ENCODE measurements at regions not wholly inside any gene's neighbourhood (a gene's known extent, or its start where the extent isn't known, plus 50 kb on each side); places are given as distances from the start of the nearest gene placed in this dataset.

GRCh38 chr5:12625667-12626263 lies 721.5 kb upstream of the CTNND2 start:
- Histone ChIP-seq H3K4me3 (no peak overlapping the region), H3K27me3 (no peaks in the 10 kb centered on the region), H3K36me3 (no peaks in the 10 kb centered on the region), H3K4me1 (no peaks in the 10 kb centered on the region), H3K27ac (replicated peaks in 1 of 4) (no peak overlapping the region), H3K9me3 (peaks cover 0 to 9% (median 0%) of the 10 kb centered on the region in 4 donors)
- no peak for TF ChIP-seq POLR2AphosphoS5 (IDR thresholded peaks at IDR 0.05)
- TF ChIP-seq POLR2A (IDR thresholded peaks at IDR 0.05; ENCODE audit: low read depth), result no peak
- TF ChIP-seq CTCF (IDR thresholded peaks at IDR 0.05), result no peak
- TF ChIP-seq EP300 (IDR thresholded peaks at IDR 0.05), result no peak
- no peak for DNase-seq (ENCODE audit: extremely low spot score)
- intact Hi-C loops (cut with DNase I), result no loop called here
- WGBS, result 81% methylated on average over 8 of the region's 8 CpGs

- H3K27me3 ChIP-seq, result no peaks in the 10 kb centered on the region
- intact Hi-C loops (cut with DNase I), result no loop called here
- TF ChIP-seq POLR2AphosphoS5 (IDR thresholded peaks at IDR 0.05) (no peak), POLR2A (IDR thresholded peaks at IDR 0.05; ENCODE audit: low read depth) (no peak), CTCF (IDR thresholded peaks at IDR 0.05) (no peak), EP300 (IDR thresholded peaks at IDR 0.05) (no peak)
- 87% methylated on average over 4 of the region's 4 CpGs for whole genome bisulfite sequencing
- no peaks in the 10 kb centered on the region for H3K36me3 ChIP-seq
- no peak for DNase-seq (ENCODE audit: extremely low spot score)
- H3K9me3 ChIP-seq, result peaks cover 0 to 9% (median 0%) of the 10 kb centered on the region in 4 donors
- H3K27ac ChIP-seq (replicated peaks in 1 of 4), result no peak overlapping the region
- H3K4me1 ChIP-seq, result no peaks in the 10 kb centered on the region
- H3K4me3 ChIP-seq, result no peak overlapping the region
Measured at GRCh38 chr5:12624776-12625560, 720.7 kb upstream of the CTNND2 start.

GRCh38 chr5:12623408-12623807 lies 719.2 kb upstream of the CTNND2 start:
- H3K27ac ChIP-seq (replicated peaks in 1 of 4), result no peak overlapping the region
- no peaks in the 10 kb centered on the region for H3K4me1 ChIP-seq
- peaks cover 0 to 12% (median 0%) of the 10 kb centered on the region in 4 donors for H3K9me3 ChIP-seq
- no peak for DNase-seq (ENCODE audit: extremely low spot score)
- no peaks in the 10 kb centered on the region for H3K27me3 ChIP-seq
- no peak for TF ChIP-seq POLR2A (IDR thresholded peaks at IDR 0.05; ENCODE audit: low read depth)
- no peak for TF ChIP-seq CTCF (IDR thresholded peaks at IDR 0.05)
- TF ChIP-seq POLR2AphosphoS5 (IDR thresholded peaks at IDR 0.05), result no peak
- no peak for TF ChIP-seq EP300 (IDR thresholded peaks at IDR 0.05)
- H3K4me3 ChIP-seq, result no peak overlapping the region
- no peaks in the 10 kb centered on the region for H3K36me3 ChIP-seq
- intact Hi-C loops (cut with DNase I), result no loop called here
- 31% methylated on average over 1 of the region's 1 CpG for WGBS

GRCh38 chr5:12616093-12616492 lies 711.8 kb upstream of the CTNND2 start:
- H3K9me3 ChIP-seq, result peaks cover 0 to 8% (median 0%) of the 10 kb centered on the region in 4 donors
- H3K27ac ChIP-seq (replicated peaks in 1 of 4), result no peak overlapping the region
- 74% methylated on average over 4 of the region's 4 CpGs for WGBS
- H3K4me3 ChIP-seq, result no peak overlapping the region
- H3K27me3 ChIP-seq, result no peaks in the 10 kb centered on the region
- no peak for DNase-seq (ENCODE audit: extremely low spot score)
- no peaks in the 10 kb centered on the region for H3K36me3 ChIP-seq
- TF ChIP-seq POLR2AphosphoS5 (IDR thresholded peaks at IDR 0.05), result no peak
- TF ChIP-seq EP300 (IDR thresholded peaks at IDR 0.05), result no peak
- no peak for TF ChIP-seq CTCF (IDR thresholded peaks at IDR 0.05)
- TF ChIP-seq POLR2A (IDR thresholded peaks at IDR 0.05; ENCODE audit: low read depth), result no peak
- intact Hi-C loops (cut with DNase I), result no loop called here
- H3K4me1 ChIP-seq, result no peaks in the 10 kb centered on the region

All from esophagus muscularis mucosa (tissue), 4 donors.